RPMI8226 (cell line): ENCODE measurements at regions not wholly inside any gene's neighbourhood (a gene's known extent, or its start where the extent isn't known, plus 50 kb on each side); places are given as distances from the start of the nearest gene placed in this dataset.

Experiments used
- DNase-seq: peaks from one replicate; pipeline ENCODE4 v3.0.0-alpha.2; 2015

GRCh38 chr6:142561511-142562265 is 259.9 kb downstream of the ADGRG6 start:
- no peak for DNase-seq

GRCh38 chr6:142562865-142563264 is 261.1 kb downstream of the ADGRG6 start:
- no peak for DNase-seq

- peak; percentile 51 for DNase-seq
Measured at GRCh38 chr6:142566628-142567396, 265.0 kb downstream of the ADGRG6 start.

- DNase-seq: no peak
Measured at GRCh38 chr6:142567461-142567860, 265.7 kb downstream of the ADGRG6 start.

GRCh38 chr6:142568857-142569597 is 267.2 kb downstream of the ADGRG6 start:
- DNase-seq: no peak

GRCh38 chr6:142569676-142570075 is 267.9 kb downstream of the ADGRG6 start:
- DNase-seq: peak; percentile 48

GRCh38 chr6:142570221-142570671 is 268.4 kb downstream of the ADGRG6 start:
- DNase-seq: peak; percentile 8

- DNase-seq: no peak
Measured at GRCh38 chr6:142592876-142593275, 291.1 kb downstream of the ADGRG6 start.

GRCh38 chr6:142597836-142598235 is 296.0 kb downstream of the ADGRG6 start:
- DNase-seq: no peak

GRCh38 chr6:142601427-142601826 is 299.6 kb downstream of the ADGRG6 start:
- DNase-seq: no peak

- no peak for DNase-seq
Measured at GRCh38 chr6:142602972-142603371, 301.2 kb downstream of the ADGRG6 start.

- DNase-seq: no peak
Measured at GRCh38 chr6:142605922-142606485, 304.2 kb downstream of the ADGRG6 start.

- DNase-seq: no peak
Measured at GRCh38 chr6:142612956-142613355, 311.1 kb downstream of the ADGRG6 start.

- no peak for DNase-seq
Measured at GRCh38 chr6:142613981-142614380, 312.2 kb downstream of the ADGRG6 start.

- no peak for DNase-seq
Measured at GRCh38 chr6:142617158-142617557, 315.4 kb downstream of the ADGRG6 start.

- no peak for DNase-seq
Measured at GRCh38 chr6:142621822-142622221, 320.0 kb downstream of the ADGRG6 start.

- DNase-seq: no peak
Measured at GRCh38 chr6:142624978-142625715, 319.8 kb downstream of the HIVEP2 start.

GRCh38 chr6:142627474-142627873 is 317.5 kb downstream of the HIVEP2 start:
- no peak for DNase-seq

GRCh38 chr6:142631517-142632385 is 313.2 kb downstream of the HIVEP2 start:
- DNase-seq: no peak

- DNase-seq: no peak
Measured at GRCh38 chr6:142633317-142633716, 311.7 kb downstream of the HIVEP2 start.

GRCh38 chr6:142635130-142635529 is 309.8 kb downstream of the HIVEP2 start:
- no peak for DNase-seq
